ENCODE measurements at regions not wholly inside any gene's neighbourhood (a gene's known extent, or its start where the extent isn't known, plus 50 kb on each side); places are given as distances from the start of the nearest gene placed in this dataset.

GRCh38 chr11:104361975-104362374 is 198.0 kb upstream of the PDGFD start:
- TF ChIP-seq, protein P1, sequence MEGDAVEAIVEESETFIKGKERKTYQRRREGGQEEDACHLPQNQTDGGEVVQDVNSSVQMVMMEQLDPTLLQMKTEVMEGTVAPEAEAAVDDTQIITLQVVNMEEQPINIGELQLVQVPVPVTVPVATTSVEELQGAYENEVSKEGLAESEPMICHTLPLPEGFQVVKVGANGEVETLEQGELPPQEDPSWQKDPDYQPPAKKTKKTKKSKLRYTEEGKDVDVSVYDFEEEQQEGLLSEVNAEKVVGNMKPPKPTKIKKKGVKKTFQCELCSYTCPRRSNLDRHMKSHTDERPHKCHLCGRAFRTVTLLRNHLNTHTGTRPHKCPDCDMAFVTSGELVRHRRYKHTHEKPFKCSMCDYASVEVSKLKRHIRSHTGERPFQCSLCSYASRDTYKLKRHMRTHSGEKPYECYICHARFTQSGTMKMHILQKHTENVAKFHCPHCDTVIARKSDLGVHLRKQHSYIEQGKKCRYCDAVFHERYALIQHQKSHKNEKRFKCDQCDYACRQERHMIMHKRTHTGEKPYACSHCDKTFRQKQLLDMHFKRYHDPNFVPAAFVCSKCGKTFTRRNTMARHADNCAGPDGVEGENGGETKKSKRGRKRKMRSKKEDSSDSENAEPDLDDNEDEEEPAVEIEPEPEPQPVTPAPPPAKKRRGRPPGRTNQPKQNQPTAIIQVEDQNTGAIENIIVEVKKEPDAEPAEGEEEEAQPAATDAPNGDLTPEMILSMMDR (IDR thresholded peaks at IDR 0.05; ENCODE audit: insufficient read depth, low read depth, low read length) = no peak
- TF ChIP-seq EZH2 (IDR thresholded peaks at IDR 0.05; ENCODE audit: insufficient read depth, low read length) = no peak
